CD4-positive, alpha-beta T cell (primary cell): ENCODE measurements at regions not wholly inside any gene's neighbourhood (a gene's known extent, or its start where the extent isn't known, plus 50 kb on each side); places are given as distances from the start of the nearest gene placed in this dataset.
"Not testable (repeated sequence)": the region's sequence is repeated elsewhere in the genome, so short reads cannot be mapped to it uniquely, and the experiment has no call there.

Source experiments
- ATAC-seq: fragments of 200-7000 bp; cut with Tn5 transposase; one replicate; pipeline ENCODE4 v1.10.0; 2022; ENCODE audit warnings: mild to moderate bottlenecking; ENCODE audit not compliant: poor library complexity
- CTCF ChIA-PET: fragments of 350-600 bp; sonication (Branson Sonifier 250); formaldehyde crosslinking; loops from one replicate; lab custom pipeline; 2021; ENCODE audit warnings: antibody characterized with exemption, inconsistent platforms; lab: Charles Lee
- POLR2A ChIA-PET: fragments of 350-600 bp; sonication (Branson Sonifier 250); formaldehyde crosslinking; loops from one replicate; lab custom pipeline; 2021; ENCODE audit warnings: antibody characterized with exemption, inconsistent platforms; lab: Charles Lee
- DNase-seq, 14 experiments: peaks; one replicate each; pipeline ENCODE4 v3.0.0-alpha.2; 2013 to 2020; ENCODE audit warnings: mixed read lengths in 2 of 14
- H3K27ac ChIP-seq, 2 donors: one replicate each; pipeline versions ENCODE4 v1.5.1 to v1.7.0; 2013; ENCODE audit warnings: low read length in 2 of 2, low read depth in 1 of 2, mild to moderate bottlenecking in 1 of 2
- H3K27me3 ChIP-seq, 2 experiments: 1 replicate in 1 of 2; 2 replicates in 1 of 2; pipeline versions ENCODE4 v1.6.1 to v1.7.0; 2013; ENCODE audit warnings: low read length in 2 of 2, control low read depth in 1 of 2, mild to moderate bottlenecking in 1 of 2, moderate library complexity in 1 of 2; ENCODE audit not compliant: insufficient read depth in 2 of 2, control insufficient read depth in 1 of 2
- H3K36me3 ChIP-seq: one replicate; pipeline ENCODE4 v1.6.1; 2013; ENCODE audit warnings: low read length, control low read depth; ENCODE audit not compliant: insufficient read depth
- H3K4me1 ChIP-seq: one replicate; pipeline ENCODE4 v1.6.1; 2013; ENCODE audit warnings: low read length, control low read depth; ENCODE audit not compliant: insufficient read depth
- H3K4me3 ChIP-seq: one replicate; pipeline ENCODE4 v1.5.1; 2013; ENCODE audit warnings: mild to moderate bottlenecking, low read length, moderate library complexity
- H3K9me3 ChIP-seq, 2 experiments: 1 replicate in 1 of 2; 2 replicates in 1 of 2; pipeline versions ENCODE4 v1.6.1 to v1.7.0; 2013; ENCODE audit warnings: low read length in 2 of 2, mild to moderate bottlenecking in 2 of 2, control low read depth in 1 of 2, moderate library complexity in 1 of 2; ENCODE audit not compliant: control insufficient read depth in 1 of 2, insufficient read depth in 1 of 2
- H3K27ac Mint-ChIP-seq: one replicate; pipeline ENCODE4 v1.8.0; 2020; ENCODE audit warnings: mixed read lengths
- H3K27me3 Mint-ChIP-seq: one replicate; pipeline ENCODE4 v1.8.0; 2021; ENCODE audit warnings: mixed read lengths
- H3K36me3 Mint-ChIP-seq: one replicate; pipeline ENCODE4 v1.8.0; 2021; ENCODE audit warnings: low read depth, mixed read lengths
- H3K4me1 Mint-ChIP-seq: one replicate; pipeline ENCODE4 v1.8.0; 2021; ENCODE audit warnings: low read depth, mixed read lengths
- H3K4me3 Mint-ChIP-seq: one replicate; pipeline ENCODE4 v1.8.0; 2020; ENCODE audit warnings: mild to moderate bottlenecking, mixed read lengths
- H3K9me3 Mint-ChIP-seq: one replicate; pipeline ENCODE4 v1.8.0; 2020; ENCODE audit warnings: mixed read lengths
- CTCF ChIP-seq: fragments of 200-600 bp; IDR thresholded peaks from one replicate; pipeline ENCODE4 v1.8.0; 2022; ENCODE audit warnings: antibody characterized with exemption, mild to moderate bottlenecking
- intact Hi-C, 2 experiments: fragments of 100-400 bp; cut with DNase I in 1 of 2; cut with micrococcal nuclease in 1 of 2; formaldehyde crosslinking; loops; one replicate each; pipeline versions ENCODE4 v1.15.1 to v1.9.0; 2023 to 2025; cut with DNase I, micrococcal nuclease

GRCh38 chrX:139341855-139342593 is 188.5 kb upstream of the F9 start:
- POLR2A ChIA-PET, H3K36me3 ChIP-seq, ATAC-seq, H3K27me3 ChIP-seq, H3K4me3 ChIP-seq, H3K4me1 Mint-ChIP-seq, H3K27me3 Mint-ChIP-seq, H3K27ac ChIP-seq, intact Hi-C loops, DNase-seq, H3K9me3 ChIP-seq, H3K9me3 Mint-ChIP-seq, H3K4me3 Mint-ChIP-seq, H3K36me3 Mint-ChIP-seq, H3K4me1 ChIP-seq, H3K27ac Mint-ChIP-seq, CTCF ChIA-PET: not testable (repeated sequence)

- Histone ChIP-seq H3K27ac (no peak overlapping the region), H3K27me3 (no peaks in the 10 kb centered on the region), H3K4me1 (no peaks in the 10 kb centered on the region), H3K36me3 (no peaks in the 10 kb centered on the region), H3K9me3 (no peaks in the 10 kb centered on the region), H3K4me3 (no peak overlapping the region)
- Mint-ChIP-seq H3K4me3 (no peak overlapping the region), H3K9me3 (no peaks in the 10 kb centered on the region), H3K27ac (no peak overlapping the region), H3K36me3 (no peaks in the 10 kb centered on the region), H3K4me1 (no peaks in the 10 kb centered on the region), H3K27me3 (no peaks in the 10 kb centered on the region)
- ChIA-PET POLR2A (no interaction called here), CTCF (no interaction called here)
- intact Hi-C loops, result no loop called here
- no peak for ATAC-seq
- no peak for TF ChIP-seq CTCF
- DNase-seq, result no peak
Measured at GRCh38 chrX:139332441-139332840, 198.1 kb upstream of the F9 start.

- H3K4me3 Mint-ChIP-seq, result no peak overlapping the region
- no peaks in the 10 kb centered on the region for H3K9me3 ChIP-seq
- DNase-seq, result no peak
- no peak overlapping the region for H3K4me3 ChIP-seq
- H3K36me3 ChIP-seq, result no peaks in the 10 kb centered on the region
- CTCF ChIA-PET, result no interaction called here
- H3K27me3 Mint-ChIP-seq, result no peaks in the 10 kb centered on the region
- no peaks in the 10 kb centered on the region for H3K4me1 ChIP-seq
- no peaks in the 10 kb centered on the region for H3K4me1 Mint-ChIP-seq
- ATAC-seq, result no peak
- H3K27ac Mint-ChIP-seq, result no peak overlapping the region
- no peaks in the 10 kb centered on the region for H3K9me3 Mint-ChIP-seq
- no peaks in the 10 kb centered on the region for H3K36me3 Mint-ChIP-seq
- TF ChIP-seq CTCF, result no peak
- H3K27ac ChIP-seq, result no peak overlapping the region
- POLR2A ChIA-PET, result no interaction called here
- intact Hi-C loops, result no loop called here
- no peaks in the 10 kb centered on the region for H3K27me3 ChIP-seq
Measured at GRCh38 chrX:139327355-139327754, 203.2 kb upstream of the F9 start.

- ChIA-PET CTCF (no interaction called here), POLR2A (no interaction called here)
- Histone ChIP-seq H3K4me3 (no peak overlapping the region), H3K9me3 (no peaks in the 10 kb centered on the region), H3K27me3 (no peaks in the 10 kb centered on the region), H3K27ac (no peak overlapping the region), H3K36me3 (no peaks in the 10 kb centered on the region), H3K4me1 (no peaks in the 10 kb centered on the region)
- DNase-seq (no peak), ATAC-seq (no peak)
- H3K27me3 Mint-ChIP-seq, result no peaks in the 10 kb centered on the region
- no peak for TF ChIP-seq CTCF
- intact Hi-C loops, result no loop called here
- H3K27ac Mint-ChIP-seq, result no peak overlapping the region
- H3K9me3 Mint-ChIP-seq, result no peaks in the 10 kb centered on the region
- H3K36me3 Mint-ChIP-seq, result no peaks in the 10 kb centered on the region
- H3K4me1 Mint-ChIP-seq, result no peaks in the 10 kb centered on the region
- H3K4me3 Mint-ChIP-seq, result no peak overlapping the region
Measured at GRCh38 chrX:139324756-139325155, 205.8 kb upstream of the F9 start.

GRCh38 chrX:139320661-139321354 is 209.7 kb upstream of the F9 start:
- ATAC-seq, CTCF ChIA-PET, H3K27ac Mint-ChIP-seq, H3K36me3 ChIP-seq, H3K4me3 ChIP-seq, H3K4me1 ChIP-seq, intact Hi-C loops, H3K27me3 Mint-ChIP-seq, H3K9me3 Mint-ChIP-seq, DNase-seq, H3K36me3 Mint-ChIP-seq, H3K4me1 Mint-ChIP-seq, H3K4me3 Mint-ChIP-seq, H3K27me3 ChIP-seq, H3K9me3 ChIP-seq, H3K27ac ChIP-seq, POLR2A ChIA-PET: not testable (repeated sequence)
